ENCODE measurements at regions not wholly inside any gene's neighbourhood (a gene's known extent, or its start where the extent isn't known, plus 50 kb on each side); places are given as distances from the start of the nearest gene placed in this dataset.
"Not testable (repeated sequence)": the region's sequence is repeated elsewhere in the genome, so short reads cannot be mapped to it uniquely, and the experiment has no call there.

- not testable (repeated sequence) for H3K4me3 ChIP-seq (ENCODE audit: low read depth in 1 of 2, low read length in 2 of 2); H3K4me1 ChIP-seq (ENCODE audit: control insufficient read depth in 1 of 2, insufficient read depth in 2 of 2, low read length in 2 of 2); H3K36me3 ChIP-seq (ENCODE audit: control insufficient read depth in 1 of 2, insufficient read depth in 2 of 2, low read length in 2 of 2); H3K9ac ChIP-seq (ENCODE audit: low read depth in 1 of 2, low read length in 2 of 2); H3K27ac ChIP-seq (ENCODE audit: low read depth, low read length); H3K9me3 ChIP-seq (ENCODE audit: control insufficient read depth in 1 of 2, low read length in 2 of 2); H3K27me3 ChIP-seq (ENCODE audit: control insufficient read depth in 1 of 2, insufficient read depth in 2 of 2, low read length in 2 of 2)
These were observed 307.4 kb downstream of the ZNF37A start for GRCh38 chr10:38401565-38401964.

GRCh38 chr10:38402442-38403346 is 308.6 kb downstream of the ZNF37A start:
- not testable (repeated sequence) for H3K9me3 ChIP-seq (ENCODE audit: control insufficient read depth in 1 of 2, low read length in 2 of 2); H3K36me3 ChIP-seq (ENCODE audit: control insufficient read depth in 1 of 2, insufficient read depth in 2 of 2, low read length in 2 of 2); H3K27me3 ChIP-seq (ENCODE audit: control insufficient read depth in 1 of 2, insufficient read depth in 2 of 2, low read length in 2 of 2); H3K4me1 ChIP-seq (ENCODE audit: control insufficient read depth in 1 of 2, insufficient read depth in 2 of 2, low read length in 2 of 2)
- peak overlapping the region; percentile 96 for H3K27ac ChIP-seq (ENCODE audit: low read depth, low read length)
- peak overlapping the region; percentile 61 to 85 for H3K9ac ChIP-seq (ENCODE audit: low read depth in 1 of 2, low read length in 2 of 2)
- H3K4me3 ChIP-seq (ENCODE audit: low read depth in 1 of 2, low read length in 2 of 2): peak overlapping the region; percentile 70 to 79

GRCh38 chr10:38403347-38404117 is 309.4 kb downstream of the ZNF37A start:
- Histone ChIP-seq H3K27ac (ENCODE audit: low read depth, low read length) (peak overlapping the region; percentile 87), H3K4me3 (ENCODE audit: low read depth in 1 of 2, low read length in 2 of 2) (peak overlapping the region; percentile 52 to 55), H3K9ac (ENCODE audit: low read depth in 1 of 2, low read length in 2 of 2) (peak overlapping the region; percentile 60 to 61)
- not testable (repeated sequence) for H3K4me1 ChIP-seq (ENCODE audit: control insufficient read depth in 1 of 2, insufficient read depth in 2 of 2, low read length in 2 of 2); H3K36me3 ChIP-seq (ENCODE audit: control insufficient read depth in 1 of 2, insufficient read depth in 2 of 2, low read length in 2 of 2); H3K27me3 ChIP-seq (ENCODE audit: control insufficient read depth in 1 of 2, insufficient read depth in 2 of 2, low read length in 2 of 2); H3K9me3 ChIP-seq (ENCODE audit: control insufficient read depth in 1 of 2, low read length in 2 of 2)

GRCh38 chr10:38423634-38424033 is 329.5 kb downstream of the ZNF37A start:
- not testable (repeated sequence) for H3K4me3 ChIP-seq (ENCODE audit: low read depth in 1 of 2, low read length in 2 of 2); H3K27ac ChIP-seq (ENCODE audit: low read depth, low read length); H3K4me1 ChIP-seq (ENCODE audit: control insufficient read depth in 1 of 2, insufficient read depth in 2 of 2, low read length in 2 of 2); H3K9ac ChIP-seq (ENCODE audit: low read depth in 1 of 2, low read length in 2 of 2); H3K36me3 ChIP-seq (ENCODE audit: control insufficient read depth in 1 of 2, insufficient read depth in 2 of 2, low read length in 2 of 2); H3K27me3 ChIP-seq (ENCODE audit: control insufficient read depth in 1 of 2, insufficient read depth in 2 of 2, low read length in 2 of 2); H3K9me3 ChIP-seq (ENCODE audit: control insufficient read depth in 1 of 2, low read length in 2 of 2)

- H3K9ac ChIP-seq (ENCODE audit: low read depth in 1 of 2, low read length in 2 of 2); H3K4me1 ChIP-seq (ENCODE audit: control insufficient read depth in 1 of 2, insufficient read depth in 2 of 2, low read length in 2 of 2); H3K9me3 ChIP-seq (ENCODE audit: control insufficient read depth in 1 of 2, low read length in 2 of 2); H3K27me3 ChIP-seq (ENCODE audit: control insufficient read depth in 1 of 2, insufficient read depth in 2 of 2, low read length in 2 of 2); H3K4me3 ChIP-seq (ENCODE audit: low read depth in 1 of 2, low read length in 2 of 2); H3K36me3 ChIP-seq (ENCODE audit: control insufficient read depth in 1 of 2, insufficient read depth in 2 of 2, low read length in 2 of 2); H3K27ac ChIP-seq (ENCODE audit: low read depth, low read length): not testable (repeated sequence)
These were observed 336.1 kb downstream of the ZNF37A start for GRCh38 chr10:38430242-38430641.

- not testable (repeated sequence) for H3K4me1 ChIP-seq (ENCODE audit: control insufficient read depth in 1 of 2, insufficient read depth in 2 of 2, low read length in 2 of 2); H3K27ac ChIP-seq (ENCODE audit: low read depth, low read length); H3K9me3 ChIP-seq (ENCODE audit: control insufficient read depth in 1 of 2, low read length in 2 of 2); H3K27me3 ChIP-seq (ENCODE audit: control insufficient read depth in 1 of 2, insufficient read depth in 2 of 2, low read length in 2 of 2); H3K36me3 ChIP-seq (ENCODE audit: control insufficient read depth in 1 of 2, insufficient read depth in 2 of 2, low read length in 2 of 2); H3K4me3 ChIP-seq (ENCODE audit: low read depth in 1 of 2, low read length in 2 of 2); H3K9ac ChIP-seq (ENCODE audit: low read depth in 1 of 2, low read length in 2 of 2)
These were observed 343.2 kb downstream of the ZNF37A start for GRCh38 chr10:38437359-38437758.

GRCh38 chr10:38448614-38449355 is 354.6 kb downstream of the ZNF37A start:
- not testable (repeated sequence) for H3K4me3 ChIP-seq (ENCODE audit: low read depth in 1 of 2, low read length in 2 of 2); H3K27me3 ChIP-seq (ENCODE audit: control insufficient read depth in 1 of 2, insufficient read depth in 2 of 2, low read length in 2 of 2); H3K9me3 ChIP-seq (ENCODE audit: control insufficient read depth in 1 of 2, low read length in 2 of 2); H3K9ac ChIP-seq (ENCODE audit: low read depth in 1 of 2, low read length in 2 of 2); H3K27ac ChIP-seq (ENCODE audit: low read depth, low read length); H3K4me1 ChIP-seq (ENCODE audit: control insufficient read depth in 1 of 2, insufficient read depth in 2 of 2, low read length in 2 of 2); H3K36me3 ChIP-seq (ENCODE audit: control insufficient read depth in 1 of 2, insufficient read depth in 2 of 2, low read length in 2 of 2)

- not testable (repeated sequence) for H3K27me3 ChIP-seq (ENCODE audit: control insufficient read depth in 1 of 2, insufficient read depth in 2 of 2, low read length in 2 of 2); H3K36me3 ChIP-seq (ENCODE audit: control insufficient read depth in 1 of 2, insufficient read depth in 2 of 2, low read length in 2 of 2); H3K27ac ChIP-seq (ENCODE audit: low read depth, low read length); H3K9ac ChIP-seq (ENCODE audit: low read depth in 1 of 2, low read length in 2 of 2); H3K4me3 ChIP-seq (ENCODE audit: low read depth in 1 of 2, low read length in 2 of 2); H3K9me3 ChIP-seq (ENCODE audit: control insufficient read depth in 1 of 2, low read length in 2 of 2); H3K4me1 ChIP-seq (ENCODE audit: control insufficient read depth in 1 of 2, insufficient read depth in 2 of 2, low read length in 2 of 2)
These were observed 355.5 kb downstream of the ZNF37A start for GRCh38 chr10:38449618-38450017.

- not testable (repeated sequence) for H3K27ac ChIP-seq (ENCODE audit: low read depth, low read length); H3K9me3 ChIP-seq (ENCODE audit: control insufficient read depth in 1 of 2, low read length in 2 of 2); H3K9ac ChIP-seq (ENCODE audit: low read depth in 1 of 2, low read length in 2 of 2); H3K4me3 ChIP-seq (ENCODE audit: low read depth in 1 of 2, low read length in 2 of 2); H3K27me3 ChIP-seq (ENCODE audit: control insufficient read depth in 1 of 2, insufficient read depth in 2 of 2, low read length in 2 of 2); H3K36me3 ChIP-seq (ENCODE audit: control insufficient read depth in 1 of 2, insufficient read depth in 2 of 2, low read length in 2 of 2); H3K4me1 ChIP-seq (ENCODE audit: control insufficient read depth in 1 of 2, insufficient read depth in 2 of 2, low read length in 2 of 2)
These were observed 356.4 kb downstream of the ZNF37A start for GRCh38 chr10:38450372-38451057.
